ENCODE measurements at regions not wholly inside any gene's neighbourhood (a gene's known extent, or its start where the extent isn't known, plus 50 kb on each side); places are given as distances from the start of the nearest gene placed in this dataset.

DNA sequence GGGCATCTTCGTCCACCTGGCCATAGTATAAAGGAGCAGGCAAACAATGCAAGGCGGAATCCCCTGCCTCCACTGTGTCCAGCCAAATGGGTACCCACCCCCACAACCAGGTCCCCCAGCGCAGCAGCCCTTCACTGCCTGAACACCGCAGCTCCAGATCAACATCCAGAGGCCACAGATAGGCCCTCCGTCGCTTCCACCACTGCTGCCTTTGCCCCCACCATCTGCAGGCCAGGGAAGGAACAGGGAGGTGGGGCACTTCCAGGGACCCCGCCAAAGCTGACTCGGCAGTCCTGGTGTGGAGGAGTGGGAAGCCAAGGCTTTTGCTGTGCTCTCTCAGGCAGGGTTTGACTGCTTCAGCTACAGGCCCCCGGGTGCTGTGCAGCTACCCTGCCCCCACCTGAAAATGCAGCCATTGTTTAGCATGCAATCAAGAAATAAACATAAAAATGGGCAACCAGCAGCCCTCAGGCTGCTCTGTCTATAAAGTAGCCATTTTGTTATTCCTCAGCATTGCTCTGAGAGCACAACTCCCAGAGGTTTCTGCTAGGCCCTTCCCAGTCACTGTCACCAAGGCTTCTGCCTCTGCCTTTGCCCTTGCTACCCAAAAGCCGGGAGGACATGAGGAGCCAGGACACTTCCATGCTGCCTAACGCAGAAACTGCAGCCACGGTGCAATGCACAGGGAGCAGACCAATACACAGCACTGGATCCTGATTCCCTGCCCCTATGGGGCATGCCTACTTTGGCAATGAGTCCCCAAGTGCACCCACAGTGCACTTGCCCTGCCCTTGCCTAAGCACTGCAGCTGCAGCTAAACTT is 733.2 kb upstream of the KLHL1 start:
- H3K4me3 Mint-ChIP-seq (ENCODE audit: unreplicated experiment), result no peak overlapping the region
- ChIA-PET CTCF (no interaction called here), POLR2A (no interaction called here)
- intact Hi-C loops (cut with micrococcal nuclease), result loop anchor here (10.0 kb wide), 1 partner anchor 227 kb away; no protein-coding TSS in a partner anchor
- no peaks in the 10 kb centered on the region for H3K36me3 Mint-ChIP-seq (ENCODE audit: insufficient read depth, unreplicated experiment)
- BruUV-seq (replicated peaks), result no TSS peak
- DNase-seq (ENCODE audit: unreplicated experiment), result no peak
- H3K4me1 Mint-ChIP-seq (ENCODE audit: insufficient read depth, unreplicated experiment), result no peaks in the 10 kb centered on the region
- peaks cover 38% of the 10 kb centered on the region for H3K27me3 Mint-ChIP-seq (ENCODE audit: insufficient read depth, unreplicated experiment)
- TF ChIP-seq, protein P1, sequence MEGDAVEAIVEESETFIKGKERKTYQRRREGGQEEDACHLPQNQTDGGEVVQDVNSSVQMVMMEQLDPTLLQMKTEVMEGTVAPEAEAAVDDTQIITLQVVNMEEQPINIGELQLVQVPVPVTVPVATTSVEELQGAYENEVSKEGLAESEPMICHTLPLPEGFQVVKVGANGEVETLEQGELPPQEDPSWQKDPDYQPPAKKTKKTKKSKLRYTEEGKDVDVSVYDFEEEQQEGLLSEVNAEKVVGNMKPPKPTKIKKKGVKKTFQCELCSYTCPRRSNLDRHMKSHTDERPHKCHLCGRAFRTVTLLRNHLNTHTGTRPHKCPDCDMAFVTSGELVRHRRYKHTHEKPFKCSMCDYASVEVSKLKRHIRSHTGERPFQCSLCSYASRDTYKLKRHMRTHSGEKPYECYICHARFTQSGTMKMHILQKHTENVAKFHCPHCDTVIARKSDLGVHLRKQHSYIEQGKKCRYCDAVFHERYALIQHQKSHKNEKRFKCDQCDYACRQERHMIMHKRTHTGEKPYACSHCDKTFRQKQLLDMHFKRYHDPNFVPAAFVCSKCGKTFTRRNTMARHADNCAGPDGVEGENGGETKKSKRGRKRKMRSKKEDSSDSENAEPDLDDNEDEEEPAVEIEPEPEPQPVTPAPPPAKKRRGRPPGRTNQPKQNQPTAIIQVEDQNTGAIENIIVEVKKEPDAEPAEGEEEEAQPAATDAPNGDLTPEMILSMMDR (IDR thresholded peaks at IDR 0.05; ENCODE audit: unreplicated experiment), result no peak
- no peaks in the 10 kb centered on the region for H3K9me3 Mint-ChIP-seq (ENCODE audit: unreplicated experiment)
- H3K27ac Mint-ChIP-seq (ENCODE audit: low read depth, unreplicated experiment), result no peak overlapping the region

DNA sequence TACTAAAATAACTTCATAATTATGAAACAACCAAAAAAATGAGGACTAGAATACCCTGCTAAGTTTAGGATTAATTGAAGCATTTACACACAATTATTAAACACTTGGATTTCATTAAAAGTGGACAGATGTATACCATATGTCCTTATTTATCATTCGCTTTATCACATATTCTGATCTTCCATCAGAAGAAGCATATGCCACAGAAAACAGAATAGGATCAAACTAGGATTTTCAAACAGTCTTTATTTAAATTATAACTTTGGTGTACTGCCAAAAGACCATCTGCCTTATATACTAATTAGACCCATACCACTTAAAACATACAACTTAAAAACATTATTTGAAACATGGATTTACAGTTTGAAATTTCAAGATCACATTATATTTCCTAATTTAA is 727.1 kb upstream of the KLHL1 start:
- no TSS peak for BruUV-seq (replicated peaks)
- H3K36me3 Mint-ChIP-seq (ENCODE audit: insufficient read depth, unreplicated experiment), result no peaks in the 10 kb centered on the region
- no peaks in the 10 kb centered on the region for H3K9me3 Mint-ChIP-seq (ENCODE audit: unreplicated experiment)
- intact Hi-C loops (cut with micrococcal nuclease), result no loop called here
- no peaks in the 10 kb centered on the region for H3K4me1 Mint-ChIP-seq (ENCODE audit: insufficient read depth, unreplicated experiment)
- TF ChIP-seq, protein P1 (IDR thresholded peaks at IDR 0.05; ENCODE audit: unreplicated experiment), result no peak
- DNase-seq (ENCODE audit: unreplicated experiment), result no peak
- H3K27me3 Mint-ChIP-seq (ENCODE audit: insufficient read depth, unreplicated experiment), result peaks cover 44% of the 10 kb centered on the region
- ChIA-PET CTCF (no interaction called here), POLR2A (no interaction called here)
- H3K27ac Mint-ChIP-seq (ENCODE audit: low read depth, unreplicated experiment), result no peak overlapping the region
- H3K4me3 Mint-ChIP-seq (ENCODE audit: unreplicated experiment), result no peak overlapping the region

DNA sequence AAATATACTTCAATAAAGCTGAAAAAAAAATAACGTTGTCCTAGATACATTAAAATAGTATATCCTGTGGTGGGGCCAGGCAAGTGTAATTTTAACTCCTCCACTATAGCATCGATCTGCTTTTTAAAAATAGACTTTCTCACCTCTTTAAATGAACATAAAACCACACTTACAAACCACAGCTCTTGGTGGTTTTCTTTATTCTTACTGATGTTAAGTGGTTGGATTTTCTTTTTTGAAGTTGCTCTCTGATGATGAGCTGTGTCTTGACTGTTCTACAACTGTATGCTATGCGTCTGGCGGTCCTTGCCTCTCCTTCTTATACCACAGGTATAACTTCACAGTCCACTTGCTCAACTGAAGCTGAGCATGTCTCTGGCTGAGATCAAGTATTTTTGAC is 721.5 kb upstream of the KLHL1 start:
- POLR2A ChIA-PET, result no interaction called here
- H3K9me3 Mint-ChIP-seq (ENCODE audit: unreplicated experiment), result no peaks in the 10 kb centered on the region
- TF ChIP-seq, protein P1 (IDR thresholded peaks at IDR 0.05; ENCODE audit: unreplicated experiment), result no peak
- H3K4me1 Mint-ChIP-seq (ENCODE audit: insufficient read depth, unreplicated experiment), result no peaks in the 10 kb centered on the region
- no peaks in the 10 kb centered on the region for H3K36me3 Mint-ChIP-seq (ENCODE audit: insufficient read depth, unreplicated experiment)
- no peak overlapping the region for H3K27ac Mint-ChIP-seq (ENCODE audit: low read depth, unreplicated experiment)
- H3K27me3 Mint-ChIP-seq (ENCODE audit: insufficient read depth, unreplicated experiment), result peaks cover 46% of the 10 kb centered on the region
- intact Hi-C loops (cut with micrococcal nuclease), result no loop called here
- CTCF ChIA-PET, result interaction anchor here (0.8 kb wide), 1 partner anchor 1392 kb away, joined by 3 read pairs; no protein-coding TSS in a partner anchor
- H3K4me3 Mint-ChIP-seq (ENCODE audit: unreplicated experiment), result no peak overlapping the region
- BruUV-seq (replicated peaks), result no TSS peak
- no peak for DNase-seq (ENCODE audit: unreplicated experiment)

DNA sequence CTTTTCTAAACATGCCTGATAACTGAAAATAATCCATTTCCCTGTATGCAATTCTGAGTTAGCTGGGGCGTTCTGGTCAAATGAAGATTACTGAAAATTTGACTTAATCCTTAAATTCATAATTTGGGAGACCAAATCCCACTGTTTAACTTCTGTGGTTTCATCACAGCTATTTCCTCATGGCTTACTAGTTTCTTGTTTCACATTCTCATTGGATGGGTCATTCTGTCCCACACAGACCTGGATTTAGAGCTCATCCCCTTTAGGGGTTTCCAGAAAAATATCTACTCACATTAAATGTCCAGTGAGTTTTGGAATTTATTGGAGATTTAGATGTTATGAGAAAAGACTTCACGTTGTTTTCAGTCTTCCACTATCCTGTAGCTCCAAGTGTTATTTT is 709.3 kb upstream of the KLHL1 start:
- TF ChIP-seq, protein P1 (IDR thresholded peaks at IDR 0.05; ENCODE audit: unreplicated experiment), result no peak
- no TSS peak for BruUV-seq (replicated peaks)
- H3K9me3 Mint-ChIP-seq (ENCODE audit: unreplicated experiment), result no peaks in the 10 kb centered on the region
- intact Hi-C loops (cut with micrococcal nuclease), result no loop called here
- POLR2A ChIA-PET, result no interaction called here
- H3K36me3 Mint-ChIP-seq (ENCODE audit: insufficient read depth, unreplicated experiment), result no peaks in the 10 kb centered on the region
- CTCF ChIA-PET, result no interaction called here
- no peak overlapping the region for H3K27ac Mint-ChIP-seq (ENCODE audit: low read depth, unreplicated experiment)
- H3K4me1 Mint-ChIP-seq (ENCODE audit: insufficient read depth, unreplicated experiment), result no peaks in the 10 kb centered on the region
- H3K27me3 Mint-ChIP-seq (ENCODE audit: insufficient read depth, unreplicated experiment), result peaks cover 67% of the 10 kb centered on the region
- DNase-seq (ENCODE audit: unreplicated experiment), result no peak
- H3K4me3 Mint-ChIP-seq (ENCODE audit: unreplicated experiment), result no peak overlapping the region

Data from MCF 10A (cell line).